Body of pancreas (tissue), 4 donors: ENCODE measurements at regions not wholly inside any gene's neighbourhood (a gene's known extent, or its start where the extent isn't known, plus 50 kb on each side); places are given as distances from the start of the nearest gene placed in this dataset.

Experiments used
- CTCF ChIP-seq, 7 experiments: fragments of 450-650 bp in 4 of 7; fragments of 200-600 bp in 3 of 7; sonication (generic) in 3 of 7; IDR thresholded peaks; one replicate each; pipeline ENCODE4 v1.5.1; 2016 to 2019; ENCODE audit warnings: antibody characterized with exemption in 7 of 7
- POLR2A ChIP-seq, 3 donors: fragments of 450-650 bp; IDR thresholded peaks; one replicate each; pipeline ENCODE4 v1.6.1; 2016; ENCODE audit warnings: antibody characterized with exemption in 3 of 3, mild to moderate bottlenecking in 2 of 3

GRCh38 chr10:16360425-16360824 lies 76.4 kb upstream of the PTER start:
- no peak for TF ChIP-seq CTCF (IDR thresholded peaks at IDR 0.05)
- no peak for TF ChIP-seq POLR2A (IDR thresholded peaks at IDR 0.05)
